GM21786 (cell line): ENCODE measurements at regions not wholly inside any gene's neighbourhood (a gene's known extent, or its start where the extent isn't known, plus 50 kb on each side); places are given as distances from the start of the nearest gene placed in this dataset.
"Not testable (repeated sequence)": the region's sequence is repeated elsewhere in the genome, so short reads cannot be mapped to it uniquely, and the experiment has no call there.

Experiments
- ATAC-seq: cut with Tn5 transposase; IDR thresholded peaks from one replicate; pipeline ENCODE4 v1.9.1; 2021; ENCODE audit not compliant: unreplicated experiment

- not testable (repeated sequence) for ATAC-seq
Observed at GRCh38 chr7:29696402-29696801, 109.9 kb upstream of the WIPF3 start.

GRCh38 chr7:29699723-29700122 is 106.6 kb upstream of the WIPF3 start:
- ATAC-seq = not testable (repeated sequence)

GRCh38 chr7:29701540-29701939 is 104.8 kb upstream of the WIPF3 start:
- not testable (repeated sequence) for ATAC-seq

- not testable (repeated sequence) for ATAC-seq
Observed at GRCh38 chr7:29703830-29704229, 102.5 kb upstream of the WIPF3 start.

- ATAC-seq = not testable (repeated sequence)
Observed at GRCh38 chr7:29709002-29709401, 97.3 kb upstream of the WIPF3 start.

GRCh38 chr7:29723127-29723526 is 83.2 kb upstream of the WIPF3 start:
- not testable (repeated sequence) for ATAC-seq

- ATAC-seq = no peak
Observed at GRCh38 chr7:29723599-29723998, 82.7 kb upstream of the WIPF3 start.

GRCh38 chr7:29729534-29730165 is 76.7 kb upstream of the WIPF3 start:
- ATAC-seq = not testable (repeated sequence)

- no peak for ATAC-seq
Observed at GRCh38 chr7:29734246-29734731, 72.0 kb upstream of the WIPF3 start.

GRCh38 chr7:29747645-29748245 is 58.6 kb upstream of the WIPF3 start:
- ATAC-seq = not testable (repeated sequence)

GRCh38 chr7:29748286-29749099 is 57.8 kb upstream of the WIPF3 start:
- no peak for ATAC-seq

- no peak for ATAC-seq
Observed at GRCh38 chr7:29749701-29750321, 56.5 kb upstream of the WIPF3 start.

- ATAC-seq = not testable (repeated sequence)
Observed at GRCh38 chr7:29750373-29750940, 55.9 kb upstream of the WIPF3 start.

- not testable (repeated sequence) for ATAC-seq
Observed at GRCh38 chr7:29751012-29751411, 55.3 kb upstream of the WIPF3 start.

- ATAC-seq = no peak
Observed at GRCh38 chr7:29754874-29755490, 51.3 kb upstream of the WIPF3 start.
